AG10803 (cell line): ENCODE measurements at regions not wholly inside any gene's neighbourhood (a gene's known extent, or its start where the extent isn't known, plus 50 kb on each side); places are given as distances from the start of the nearest gene placed in this dataset.
"Not testable (repeated sequence)": the region's sequence is repeated elsewhere in the genome, so short reads cannot be mapped to it uniquely, and the experiment has no call there.

Experiments used
- DNase-seq: peaks from one replicate; pipeline ENCODE4 v3.0.0; 2010; ENCODE audit warnings: low read depth
- H3K4me3 ChIP-seq: 2 replicates; pipeline ENCODE4 v1.5.1; 2011; ENCODE audit warnings: mild to moderate bottlenecking, low read length, control low read depth
- TF ChIP-seq, protein P1 (sequence below): conservative IDR thresholded peaks from 2 replicates; pipeline ENCODE4 v1.5.1; 2011; ENCODE audit warnings: mild to moderate bottlenecking, low read length, control low read depth, inconsistent platforms

- TF ChIP-seq, protein P1, sequence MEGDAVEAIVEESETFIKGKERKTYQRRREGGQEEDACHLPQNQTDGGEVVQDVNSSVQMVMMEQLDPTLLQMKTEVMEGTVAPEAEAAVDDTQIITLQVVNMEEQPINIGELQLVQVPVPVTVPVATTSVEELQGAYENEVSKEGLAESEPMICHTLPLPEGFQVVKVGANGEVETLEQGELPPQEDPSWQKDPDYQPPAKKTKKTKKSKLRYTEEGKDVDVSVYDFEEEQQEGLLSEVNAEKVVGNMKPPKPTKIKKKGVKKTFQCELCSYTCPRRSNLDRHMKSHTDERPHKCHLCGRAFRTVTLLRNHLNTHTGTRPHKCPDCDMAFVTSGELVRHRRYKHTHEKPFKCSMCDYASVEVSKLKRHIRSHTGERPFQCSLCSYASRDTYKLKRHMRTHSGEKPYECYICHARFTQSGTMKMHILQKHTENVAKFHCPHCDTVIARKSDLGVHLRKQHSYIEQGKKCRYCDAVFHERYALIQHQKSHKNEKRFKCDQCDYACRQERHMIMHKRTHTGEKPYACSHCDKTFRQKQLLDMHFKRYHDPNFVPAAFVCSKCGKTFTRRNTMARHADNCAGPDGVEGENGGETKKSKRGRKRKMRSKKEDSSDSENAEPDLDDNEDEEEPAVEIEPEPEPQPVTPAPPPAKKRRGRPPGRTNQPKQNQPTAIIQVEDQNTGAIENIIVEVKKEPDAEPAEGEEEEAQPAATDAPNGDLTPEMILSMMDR = no peak
- peak; percentile 44 for DNase-seq
- no peak overlapping the region for H3K4me3 ChIP-seq
These were observed 103.8 kb upstream of the NDUFV2 start for GRCh38 chr18:8998481-8999217.

DNA sequence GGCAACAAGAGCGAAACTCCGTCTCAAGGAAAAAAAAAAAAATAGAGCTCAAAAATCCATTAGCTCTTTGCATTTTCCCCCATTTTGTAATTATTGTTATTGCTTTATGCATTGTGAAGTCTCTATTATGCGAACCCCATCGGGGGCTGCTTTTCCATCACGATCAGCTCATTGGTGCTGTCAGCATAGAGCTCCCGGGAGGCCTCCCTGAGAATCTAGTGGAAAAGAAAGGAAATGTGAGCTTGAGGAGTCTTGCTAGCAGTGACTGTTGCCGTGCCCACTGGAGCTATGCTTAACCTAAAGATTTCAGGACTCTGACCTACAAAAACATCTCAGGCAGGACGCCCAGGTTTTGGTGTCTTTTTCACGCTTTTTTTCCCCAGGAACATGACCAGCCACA, 102.6 kb upstream of the NDUFV2 start:
- DNase-seq = no peak
- TF ChIP-seq, protein P1 = no peak
- no peak overlapping the region for H3K4me3 ChIP-seq

DNA sequence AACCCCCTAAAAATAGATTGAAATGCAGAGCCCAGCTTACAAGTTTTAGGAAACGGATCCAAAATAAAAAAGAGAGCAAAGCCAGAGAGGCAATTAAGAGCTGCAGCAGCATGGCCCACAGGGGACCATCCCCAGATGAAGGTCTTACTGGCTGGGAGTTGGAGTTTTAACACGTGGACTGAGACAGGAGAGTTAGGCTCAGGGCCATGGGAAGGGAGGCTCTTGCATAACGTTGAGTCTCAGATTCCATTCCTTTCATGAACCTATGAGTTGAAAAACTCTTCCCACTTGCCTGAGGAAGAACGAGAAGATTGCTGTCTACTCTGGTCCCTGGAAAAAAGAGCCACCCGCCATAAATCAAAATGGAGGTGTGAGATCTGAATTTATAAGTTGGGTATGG, 101.8 kb upstream of the NDUFV2 start:
- H3K4me3 ChIP-seq = no peak overlapping the region
- DNase-seq = no peak
- TF ChIP-seq, protein P1 = no peak

GRCh38 chr18:9001209-9001608, 101.3 kb upstream of the NDUFV2 start:
- TF ChIP-seq, protein P1 = no peak
- no peak for DNase-seq
- no peak overlapping the region for H3K4me3 ChIP-seq

DNA sequence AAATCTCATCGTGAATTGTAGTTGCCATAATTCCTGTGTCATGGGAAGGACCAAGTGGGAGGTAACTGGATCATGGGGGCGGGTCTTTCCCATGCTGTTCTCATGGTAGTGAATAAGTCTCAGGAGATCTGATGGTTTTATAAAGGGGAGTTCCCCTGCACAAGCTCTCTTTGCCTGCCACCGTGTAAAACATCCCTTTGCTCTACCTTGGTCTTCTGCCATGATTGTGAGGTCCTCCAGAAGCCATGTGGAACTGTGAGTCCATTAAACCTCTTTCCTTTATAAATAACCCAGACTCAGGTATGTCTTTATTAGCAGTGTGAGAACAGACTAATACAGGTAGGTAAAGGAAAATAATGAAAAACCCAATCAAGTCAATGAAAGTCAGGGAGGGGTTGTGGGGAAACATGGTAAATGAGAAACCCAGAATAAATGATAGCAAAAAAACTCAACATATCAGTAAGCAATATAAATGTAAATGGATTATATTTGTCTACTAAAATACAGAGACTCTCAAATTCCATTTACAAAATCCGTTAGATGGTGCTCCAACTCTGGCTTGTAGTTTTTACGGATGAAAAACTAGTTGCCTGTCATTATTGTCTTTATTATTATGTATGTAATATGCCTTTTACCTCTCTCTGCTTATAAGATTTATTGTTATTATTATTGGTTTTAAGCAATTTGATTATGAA, 98.9 kb upstream of the NDUFV2 start:
- H3K4me3 ChIP-seq = no peak overlapping the region
- no peak for DNase-seq
- TF ChIP-seq, protein P1 = no peak

DNA sequence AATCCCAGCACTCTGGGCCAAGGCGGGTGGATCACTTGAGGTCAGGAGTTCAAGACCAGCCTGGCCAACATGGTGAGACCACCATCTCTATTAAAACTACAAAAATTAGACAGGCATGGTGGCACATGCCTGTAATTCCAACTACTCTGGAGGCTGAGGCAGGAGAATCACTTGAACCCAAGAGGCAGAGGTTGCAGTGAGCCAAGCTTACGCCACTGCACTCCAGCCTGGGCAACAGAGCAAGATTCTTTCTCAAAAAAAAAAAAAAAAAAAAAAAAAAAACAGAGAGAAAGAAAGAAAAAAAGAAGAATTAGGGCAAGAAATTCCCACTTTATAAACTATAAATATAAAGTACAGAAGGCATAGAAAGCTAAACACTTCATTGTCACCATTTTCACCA, 98.2 kb upstream of the NDUFV2 start:
- not testable (repeated sequence) for H3K4me3 ChIP-seq, DNase-seq

GRCh38 chr18:9007700-9008099, 94.8 kb upstream of the NDUFV2 start:
- not testable (repeated sequence) for DNase-seq, H3K4me3 ChIP-seq

DNA sequence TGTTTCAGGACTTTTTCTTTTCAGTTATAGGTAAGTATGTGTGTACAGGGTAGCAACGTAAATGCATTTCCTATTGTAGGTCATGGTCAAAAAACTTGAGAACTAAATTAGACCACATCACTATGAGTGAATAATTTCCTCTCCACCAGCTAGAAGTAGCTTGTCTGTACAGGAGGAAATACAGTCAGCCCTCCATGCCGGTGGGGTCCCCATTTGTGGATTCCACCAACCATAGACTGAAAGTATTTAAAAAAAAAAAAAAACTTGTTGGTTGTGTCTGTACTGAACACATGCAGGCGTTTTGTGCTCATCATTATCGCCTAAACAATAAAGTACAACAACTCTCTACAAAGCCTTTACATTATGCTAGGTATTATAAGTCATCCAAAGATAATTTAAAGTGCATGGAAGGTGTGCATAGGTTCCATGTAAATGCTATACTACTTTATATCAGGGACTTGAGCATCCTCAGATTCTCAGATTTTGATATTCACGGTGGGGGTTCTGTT, 94.2 kb upstream of the NDUFV2 start:
- TF ChIP-seq, protein P1 = no peak
- no peak for DNase-seq
- no peak overlapping the region for H3K4me3 ChIP-seq
